ENCODE measurements at regions not wholly inside any gene's neighbourhood (a gene's known extent, or its start where the extent isn't known, plus 50 kb on each side); places are given as distances from the start of the nearest gene placed in this dataset.

DNA sequence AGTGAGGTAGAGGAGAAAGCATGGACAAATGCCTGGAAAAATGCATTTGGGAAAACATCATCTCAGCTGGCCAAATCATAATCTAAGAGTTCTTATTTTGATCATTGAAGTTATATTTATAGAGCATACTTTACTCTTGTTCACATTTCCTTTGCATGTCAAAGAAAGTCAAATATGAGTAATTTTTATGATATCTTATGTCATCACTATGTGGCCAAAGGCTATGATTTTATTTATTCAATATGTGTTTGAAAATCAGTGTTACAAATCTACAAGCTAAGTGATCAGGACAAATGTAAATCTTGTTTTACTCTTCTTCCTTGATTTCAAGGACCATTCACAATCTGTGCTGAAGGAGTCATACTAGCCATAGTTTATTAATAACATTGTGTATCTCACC lies 237.2 kb upstream of the DPH6 start:
- no peak for DNase-seq

DNA sequence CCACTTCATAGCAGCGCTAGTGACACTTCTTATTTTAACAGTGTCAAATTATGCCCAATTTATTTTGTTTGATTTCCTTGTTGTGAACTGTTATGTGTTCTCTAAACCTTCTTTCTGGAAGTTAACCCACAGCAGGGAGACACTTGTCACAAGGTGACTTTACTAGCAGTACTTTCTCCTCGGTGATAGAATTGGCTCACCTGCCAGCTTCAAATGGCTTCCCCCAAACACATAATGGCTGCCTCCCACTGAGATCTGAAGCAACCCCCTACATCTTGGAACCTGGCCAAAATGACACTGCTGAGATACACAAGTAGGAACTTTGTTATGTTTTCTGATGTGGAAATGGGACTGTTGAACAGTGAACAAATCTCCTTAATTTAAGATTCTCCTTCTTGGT lies 238.8 kb upstream of the DPH6 start:
- DNase-seq = no peak

GRCh38 chr15:35810007-35810406 lies 264.0 kb upstream of the DPH6 start:
- no peak for DNase-seq

DNA sequence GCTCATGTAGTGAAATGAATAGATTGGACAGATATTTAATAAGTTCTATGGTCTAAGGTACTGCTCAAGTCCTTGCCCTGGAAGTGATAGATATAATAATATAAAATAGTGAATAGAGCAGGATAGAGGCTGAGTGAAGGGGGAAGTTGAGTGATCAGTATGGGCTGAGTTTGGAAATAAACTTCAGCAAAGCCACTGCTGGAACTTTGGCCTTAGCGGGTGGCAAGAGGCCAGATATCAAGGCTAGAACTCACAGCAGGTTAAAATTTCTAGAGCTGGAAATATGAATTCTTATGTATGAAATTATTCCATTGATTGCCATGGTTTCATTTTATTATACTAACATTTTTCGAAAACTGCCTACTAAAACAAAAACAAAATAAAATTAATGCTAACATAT lies 267.6 kb upstream of the DPH6 start:
- DNase-seq = no peak

DNA sequence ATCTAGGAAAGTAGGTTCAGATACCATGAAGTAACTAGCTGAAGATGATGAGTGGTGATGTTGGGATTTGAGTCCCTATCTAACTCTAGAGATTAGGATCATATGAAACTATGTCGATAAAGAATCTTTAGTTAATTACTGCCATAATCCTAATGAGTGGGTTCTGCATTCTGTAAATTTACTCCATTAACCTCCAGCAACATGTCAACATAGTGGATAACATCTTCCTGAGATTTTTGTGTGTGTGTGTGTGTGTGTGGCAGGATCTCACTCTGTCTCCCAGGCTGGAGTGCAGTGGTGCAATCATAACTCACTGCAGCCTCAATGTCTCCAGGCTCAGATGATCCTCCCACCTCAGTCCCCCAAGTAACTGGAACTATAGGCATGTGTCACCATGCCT lies 272.9 kb upstream of the DPH6 start:
- no peak for DNase-seq

DNA sequence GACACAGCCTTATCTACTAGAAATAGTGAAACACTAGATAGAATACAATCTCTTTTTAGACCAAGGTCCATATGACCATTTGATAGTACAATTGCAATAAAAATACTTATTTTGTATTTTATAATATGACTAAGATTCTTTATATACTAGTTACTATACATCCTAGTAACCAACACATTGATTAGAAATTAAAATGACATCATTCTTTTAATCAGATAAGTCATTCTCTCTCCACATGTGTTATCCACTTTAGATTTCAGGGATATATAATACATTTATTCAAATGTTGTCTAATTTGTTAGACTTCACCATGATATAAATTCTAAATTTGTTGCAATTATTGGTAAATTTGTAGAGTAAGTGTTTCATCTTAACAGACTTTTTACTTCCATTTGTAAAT lies 276.2 kb upstream of the DPH6 start:
- no peak for DNase-seq

DNA sequence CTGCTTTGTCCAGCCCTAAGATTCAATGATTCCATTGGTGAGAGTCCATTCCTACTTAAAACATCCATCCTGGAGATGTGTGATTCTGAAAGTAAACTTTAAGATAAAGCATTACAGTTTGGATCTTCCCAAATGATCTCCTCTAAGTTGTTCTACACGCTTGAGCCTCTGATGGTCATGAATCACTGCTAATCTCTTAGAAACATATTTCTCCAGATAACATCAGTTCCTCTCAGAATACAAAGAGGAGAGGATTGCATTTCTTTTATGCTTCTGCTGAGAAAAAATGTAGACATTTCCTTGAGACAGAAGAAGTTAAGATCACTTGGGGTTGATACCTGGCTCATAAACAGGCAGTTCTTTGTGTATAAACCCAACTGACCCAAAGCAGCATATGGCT lies 281.2 kb upstream of the DPH6 start:
- DNase-seq = no peak

GRCh38 chr15:35827911-35828310 lies 281.9 kb upstream of the DPH6 start:
- DNase-seq = no peak

GRCh38 chr15:35833581-35833980 lies 287.6 kb upstream of the DPH6 start:
- no peak for DNase-seq

- DNase-seq = no peak
Observed at GRCh38 chr15:35834216-35834830, 288.4 kb upstream of the DPH6 start.

DNA sequence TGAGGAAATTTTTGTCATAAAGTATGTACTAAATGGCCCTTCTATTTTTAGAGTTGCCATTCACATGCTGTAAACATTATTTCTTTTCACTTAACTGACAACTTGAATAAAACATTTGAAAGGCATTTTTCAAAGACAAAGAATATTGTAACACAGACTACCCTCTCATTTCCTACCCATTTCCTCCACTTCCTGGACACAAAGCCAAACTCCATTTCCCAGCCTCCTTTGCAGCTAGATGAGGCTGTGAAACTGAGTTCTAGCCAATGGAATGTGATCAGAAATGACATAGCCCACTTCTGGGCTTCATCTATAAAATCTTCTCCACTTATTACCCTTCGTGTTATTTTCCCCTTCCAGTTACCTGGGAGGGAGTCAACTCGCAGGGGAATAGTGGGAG lies 288.9 kb upstream of the DPH6 start:
- no peak for DNase-seq

DNA sequence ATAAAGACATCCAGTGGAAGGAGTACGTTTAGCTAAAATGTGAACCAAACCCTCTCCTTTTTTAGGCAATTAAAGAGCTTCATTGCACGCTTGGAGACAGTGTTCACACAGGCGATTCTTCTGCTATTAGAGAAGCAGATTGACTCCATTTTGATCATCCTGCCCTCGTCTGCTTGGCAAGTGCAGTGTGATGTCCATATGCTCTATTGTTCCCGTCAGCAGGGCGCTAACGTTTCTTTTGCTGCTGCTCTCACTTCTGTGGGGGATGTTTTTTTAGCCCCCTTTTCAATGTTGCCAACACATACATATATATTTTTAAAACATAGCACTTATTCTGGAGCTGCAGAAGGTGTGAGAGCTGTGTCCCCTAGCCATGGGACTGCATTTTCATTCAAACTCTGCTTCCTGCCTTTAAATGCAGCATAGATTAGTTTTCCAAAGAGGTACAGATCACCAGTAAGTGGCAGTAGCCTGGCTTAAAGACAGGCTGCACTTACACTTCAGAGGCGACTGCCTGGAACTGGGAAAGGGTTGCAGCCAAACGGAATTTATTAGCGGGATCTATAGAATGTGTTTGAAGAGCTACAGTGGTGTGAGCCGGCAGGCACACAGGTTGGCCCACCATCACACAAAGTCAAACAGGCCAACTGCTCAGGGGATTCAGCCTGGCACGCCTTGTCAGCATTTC lies 292.6 kb upstream of the DPH6 start:
- DNase-seq = no peak

DNA sequence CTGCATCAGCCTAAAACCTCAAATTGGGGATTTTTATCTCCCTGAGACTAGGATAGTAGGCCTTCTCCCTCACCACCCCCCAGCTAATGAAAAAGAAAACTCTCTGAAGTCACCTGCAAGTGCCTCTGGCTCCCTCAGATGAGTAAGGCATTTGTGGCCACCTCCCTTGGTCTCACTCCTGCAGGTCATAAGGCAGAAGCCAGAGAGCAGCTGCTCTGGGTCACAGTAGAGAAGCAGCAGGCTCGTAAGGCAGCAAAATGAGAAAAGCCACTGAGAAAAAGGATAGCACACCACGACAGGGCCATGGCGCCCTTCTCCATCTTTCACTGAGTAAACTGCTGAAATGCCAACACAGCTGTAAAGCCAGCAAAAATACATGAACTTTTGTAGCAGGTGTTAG lies 296.7 kb upstream of the DPH6 start:
- DNase-seq = no peak

GRCh38 chr15:35843498-35843897 lies 297.5 kb upstream of the DPH6 start:
- no peak for DNase-seq

DNA sequence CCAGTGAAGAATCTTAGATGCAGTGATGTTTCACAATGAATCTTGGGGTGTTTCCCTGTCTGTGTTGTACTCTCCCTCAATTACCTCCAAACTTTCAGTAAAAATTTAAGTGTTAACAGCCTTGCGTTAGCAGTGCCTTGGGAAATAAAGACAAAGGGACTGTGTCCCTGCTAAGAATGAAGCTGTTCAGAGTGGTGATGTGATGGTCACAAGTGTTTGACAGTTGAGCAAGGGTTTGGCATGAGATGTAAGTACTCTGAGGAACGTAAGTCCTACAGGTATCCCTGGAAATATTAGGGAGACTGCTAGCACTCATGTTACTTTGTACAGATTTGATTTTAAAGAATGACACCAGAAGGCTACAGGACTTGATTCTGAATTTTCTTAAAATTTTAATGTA lies 304.3 kb upstream of the DPH6 start:
- no peak for DNase-seq

GRCh38 chr15:35851491-35851890 lies 305.5 kb upstream of the DPH6 start:
- no peak for DNase-seq

GRCh38 chr15:35852818-35853624 lies 307.1 kb upstream of the DPH6 start:
- no peak for DNase-seq

GRCh38 chr15:35854316-35854715 lies 308.4 kb upstream of the DPH6 start:
- DNase-seq = no peak

DNA sequence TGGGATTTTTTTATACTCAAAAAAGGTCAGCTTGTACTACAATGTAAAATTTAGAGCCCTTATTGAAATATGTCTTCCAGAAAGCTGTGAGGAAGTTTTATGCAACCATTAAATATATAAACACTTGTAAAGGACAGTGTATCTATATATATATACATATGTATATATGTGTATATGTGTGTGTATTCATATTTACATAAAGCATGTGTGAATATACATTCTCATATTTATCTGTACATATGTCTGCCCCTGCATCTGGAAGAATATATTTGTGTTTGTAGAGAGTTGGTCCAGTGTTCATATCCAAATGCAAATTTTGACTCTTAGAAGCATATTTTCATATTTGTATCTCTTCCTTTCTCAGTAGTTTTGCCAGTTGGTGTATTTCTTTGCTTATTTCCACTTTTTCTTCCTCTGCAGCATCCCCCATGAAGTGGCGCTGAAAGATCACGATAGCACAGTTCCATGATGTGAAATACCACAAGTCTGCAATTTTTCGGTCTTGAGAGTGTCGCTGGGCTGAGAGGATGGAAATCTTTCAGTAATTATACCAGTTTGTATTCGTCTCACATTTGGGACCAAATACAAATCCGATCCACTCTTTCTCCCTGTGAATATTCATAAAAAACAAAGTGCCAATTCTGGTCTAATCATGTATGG lies 311.7 kb upstream of the DPH6 start:
- DNase-seq = no peak

- DNase-seq = no peak
Observed at GRCh38 chr15:35858707-35859106, 312.7 kb upstream of the DPH6 start.

DNA sequence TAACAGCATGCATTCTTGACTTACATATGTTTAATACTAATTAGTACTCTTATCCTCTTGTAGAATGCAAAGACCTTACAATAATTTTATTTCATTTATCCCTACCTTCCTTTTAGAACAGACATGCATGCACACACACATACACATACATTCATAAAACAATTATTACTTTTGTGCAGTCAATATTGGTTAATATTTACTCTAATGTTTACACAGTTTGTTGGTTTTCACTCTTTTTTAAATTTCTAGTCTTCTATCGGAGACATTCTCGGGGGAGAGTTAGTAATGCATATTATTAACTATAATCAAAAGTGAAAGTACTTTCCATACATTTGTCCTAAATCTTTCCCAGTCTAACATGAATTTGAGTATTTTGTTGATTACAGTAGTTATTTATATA lies 317.7 kb upstream of the DPH6 start:
- no peak for DNase-seq

GRCh38 chr15:35867356-35867755 lies 321.4 kb upstream of the DPH6 start:
- no peak for DNase-seq

- no peak for DNase-seq
Observed at GRCh38 chr15:35871282-35871681, 325.3 kb upstream of the DPH6 start.

DNA sequence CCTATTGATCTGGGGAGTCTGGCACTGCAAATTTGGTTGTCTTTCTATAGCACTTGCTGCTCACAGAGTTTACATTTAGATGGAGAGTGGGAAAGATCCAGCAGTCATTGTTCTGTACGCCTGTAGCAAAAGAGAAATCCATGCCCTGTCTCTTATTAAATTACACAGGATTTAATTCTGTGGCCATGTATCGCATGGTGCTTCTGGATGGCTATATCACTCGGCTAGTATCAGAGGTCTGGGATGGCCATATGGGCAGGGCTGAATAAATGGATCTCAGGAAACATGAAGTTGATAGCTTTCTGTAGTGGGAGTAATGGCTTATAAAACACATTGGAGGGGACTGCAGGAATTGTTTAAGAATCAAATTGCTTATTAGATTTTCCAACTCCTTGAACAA lies 325.8 kb upstream of the DPH6 start:
- DNase-seq = no peak

Measured in activated naive CD4-positive, alpha-beta T cell treated with anti-CD3 and anti-CD28 coated beads, Interleukin-2, amount 50 U/mL, for 16 hours (primary cell).